GM21367 (cell line): ENCODE measurements at regions not wholly inside any gene's neighbourhood (a gene's known extent, or its start where the extent isn't known, plus 50 kb on each side); places are given as distances from the start of the nearest gene placed in this dataset.
"Not testable (repeated sequence)": the region's sequence is repeated elsewhere in the genome, so short reads cannot be mapped to it uniquely, and the experiment has no call there.

Experiments
- ATAC-seq: cut with Tn5 transposase; IDR thresholded peaks from one replicate; pipeline ENCODE4 v1.9.1; 2021; ENCODE audit not compliant: unreplicated experiment

GRCh38 chr10:55929291-55929690 is 431.8 kb downstream of the ZWINT start:
- no peak for ATAC-seq

GRCh38 chr10:55899472-55900147 is 461.4 kb downstream of the ZWINT start:
- not testable (repeated sequence) for ATAC-seq

GRCh38 chr10:55897490-55897921 is 463.6 kb downstream of the ZWINT start:
- no peak for ATAC-seq

- ATAC-seq = no peak
These were observed 468.8 kb downstream of the ZWINT start for GRCh38 chr10:55892276-55892675.

- ATAC-seq = no peak
These were observed 479.5 kb downstream of the ZWINT start for GRCh38 chr10:55881588-55881987.

GRCh38 chr10:55873485-55873884 is 487.6 kb downstream of the ZWINT start:
- ATAC-seq = no peak

GRCh38 chr10:55870186-55870585 is 490.9 kb downstream of the ZWINT start:
- ATAC-seq = no peak

- ATAC-seq = no peak
These were observed 493.2 kb downstream of the ZWINT start for GRCh38 chr10:55867848-55868247.

GRCh38 chr10:55858730-55859129 is 502.3 kb downstream of the ZWINT start:
- no peak for ATAC-seq

GRCh38 chr10:55852900-55853299 is 508.2 kb downstream of the ZWINT start:
- no peak for ATAC-seq

GRCh38 chr10:55837273-55837672 is 523.8 kb downstream of the ZWINT start:
- ATAC-seq = no peak

- ATAC-seq = no peak
These were observed 539.0 kb downstream of the ZWINT start for GRCh38 chr10:55822096-55822495.

GRCh38 chr10:55820478-55820877 is 540.6 kb downstream of the ZWINT start:
- ATAC-seq = no peak

- ATAC-seq = no peak
These were observed 541.0 kb downstream of the ZWINT start for GRCh38 chr10:55820071-55820470.

- no peak for ATAC-seq
These were observed 547.4 kb downstream of the ZWINT start for GRCh38 chr10:55813451-55814170.

GRCh38 chr10:55803055-55803454 is 558.0 kb downstream of the ZWINT start:
- no peak for ATAC-seq

- ATAC-seq = no peak
These were observed 559.8 kb downstream of the ZWINT start for GRCh38 chr10:55801353-55801661.

GRCh38 chr10:55800602-55801352 is 560.3 kb downstream of the ZWINT start:
- ATAC-seq = no peak

- ATAC-seq = no peak
These were observed 568.0 kb downstream of the ZWINT start for GRCh38 chr10:55793024-55793423.

- not testable (repeated sequence) for ATAC-seq
These were observed 570.8 kb downstream of the ZWINT start for GRCh38 chr10:55790276-55790675.

GRCh38 chr10:55786461-55787050 is 574.5 kb downstream of the ZWINT start:
- ATAC-seq = no peak

GRCh38 chr10:55782181-55782580 is 578.9 kb downstream of the ZWINT start:
- ATAC-seq = no peak
